Neural progenitor cell (in vitro differentiated cells): ENCODE measurements at regions not wholly inside any gene's neighbourhood (a gene's known extent, or its start where the extent isn't known, plus 50 kb on each side); places are given as distances from the start of the nearest gene placed in this dataset.

ENCODE experiments used
- CTCF ChIP-seq: fragments of 200-600 bp; sonication (generic); IDR thresholded peaks from 2 replicates; pipeline ENCODE4 v1.5.1; 2017; ENCODE audit warnings: antibody characterized with exemption, mild to moderate bottlenecking
- EZH2 ChIP-seq: fragments of 200-600 bp; sonication (generic); IDR thresholded peaks from 2 replicates; pipeline ENCODE4 v1.6.1; 2017; ENCODE audit warnings: antibody characterized with exemption, mild to moderate bottlenecking, moderate library complexity

- TF ChIP-seq CTCF (no peak), EZH2 (no peak)
Observed at GRCh38 chr2:133951209-133951608, 302.7 kb upstream of the MGAT5 start.
